Testis (tissue), 2 donors: ENCODE measurements at regions not wholly inside any gene's neighbourhood (a gene's known extent, or its start where the extent isn't known, plus 50 kb on each side); places are given as distances from the start of the nearest gene placed in this dataset.

Experiments used
- DNase-seq: peaks from one replicate; pipeline ENCODE4 v3.0.0-alpha.2; 2019
- H3K27ac ChIP-seq, 2 donors: fragments of 200-600 bp; sonication (generic); one replicate each; pipeline ENCODE4 v1.5.1; 2019
- H3K27me3 ChIP-seq: fragments of 200-600 bp; sonication (generic); one replicate; pipeline ENCODE4 v1.5.1; 2019
- H3K36me3 ChIP-seq: fragments of 200-600 bp; sonication (generic); one replicate; pipeline ENCODE4 v1.5.1; 2017; ENCODE audit warnings: low read depth; ENCODE audit errors: missing control alignments
- H3K4me1 ChIP-seq: fragments of 200-600 bp; sonication (generic); one replicate; pipeline ENCODE4 v1.5.1; 2019
- H3K4me3 ChIP-seq, 2 donors: fragments of 200-600 bp; sonication (generic); one replicate each; pipeline ENCODE4 v1.5.1; 2017 to 2019
- H3K9me3 ChIP-seq: fragments of 200-600 bp; sonication (generic); one replicate; pipeline ENCODE4 v1.5.1; 2017
- CTCF ChIP-seq, 3 experiments: fragments of 450-650 bp in 2 of 3; fragments of 200-600 bp in 1 of 3; sonication (generic) in 1 of 3; IDR thresholded peaks; one replicate each; pipeline ENCODE4 v1.5.1; 2016 to 2019; ENCODE audit warnings: antibody characterized with exemption in 3 of 3, mild to moderate bottlenecking in 2 of 3, moderate library complexity in 1 of 3
- POLR2A ChIP-seq: fragments of 450-650 bp; IDR thresholded peaks from one replicate; pipeline ENCODE4 v1.6.1; 2017; ENCODE audit warnings: antibody characterized with exemption, mild to moderate bottlenecking, moderate library complexity
- WGBS, 2 donors: methylation state at CpG; one replicate each; pipeline ENCODE4 v1.1.5; 2018; 5-methylcytosine and 5-hydroxymethylcytosine counted together
- intact Hi-C: fragments of 100-400 bp; cut with DNase I; formaldehyde crosslinking; loops from one replicate; pipeline ENCODE4 v1.15.1; 2023; ENCODE audit warnings: low total_unique reads

- WGBS, 2 donors: 30 to 37% methylated on average over 14 of the region's 14 CpGs
- Histone ChIP-seq H3K27me3 (no peaks in the 10 kb centered on the region), H3K4me1 (no peaks in the 10 kb centered on the region), H3K9me3 (no peaks in the 10 kb centered on the region), H3K36me3 (no peaks in the 10 kb centered on the region), H3K4me3 (no peak overlapping the region), H3K27ac (no peak overlapping the region)
- intact Hi-C loops: no loop called here
- TF ChIP-seq POLR2A: no peak
- peak in 2 of 3 experiments; percentile 38 to 39 for TF ChIP-seq CTCF (IDR thresholded peaks at IDR 0.05)
- peak; percentile 76 for DNase-seq
Measured at GRCh38 chr10:111756217-111757061, 427.1 kb downstream of the GPAM start.

- DNase-seq: no peak
- Histone ChIP-seq H3K27ac (no peak overlapping the region), H3K9me3 (no peaks in the 10 kb centered on the region), H3K4me3 (no peak overlapping the region), H3K36me3 (no peaks in the 10 kb centered on the region), H3K27me3 (no peaks in the 10 kb centered on the region), H3K4me1 (no peaks in the 10 kb centered on the region)
- intact Hi-C loops: no loop called here
- TF ChIP-seq POLR2A (no peak), CTCF (IDR thresholded peaks at IDR 0.05) (no peak)
- WGBS, 2 donors: 88 to 89% methylated on average over 3 of the region's 3 CpGs
Measured at GRCh38 chr10:111758593-111758992, 425.0 kb downstream of the GPAM start.

GRCh38 chr10:111762114-111762513 lies 421.5 kb downstream of the GPAM start:
- 89 to 90% methylated on average over 4 of the region's 4 CpGs for WGBS, 2 donors

GRCh38 chr10:111765216-111765615 lies 418.3 kb downstream of the GPAM start:
- no peaks in the 10 kb centered on the region for H3K27me3 ChIP-seq
- H3K4me1 ChIP-seq: no peaks in the 10 kb centered on the region
- H3K27ac ChIP-seq: no peak overlapping the region
- TF ChIP-seq POLR2A (no peak), CTCF (IDR thresholded peaks at IDR 0.05) (no peak)
- no peaks in the 10 kb centered on the region for H3K36me3 ChIP-seq
- DNase-seq: no peak
- H3K4me3 ChIP-seq: no peak overlapping the region
- intact Hi-C loops: no loop called here
- 80 to 87% methylated on average over 2 of the region's 2 CpGs for WGBS, 2 donors
- no peaks in the 10 kb centered on the region for H3K9me3 ChIP-seq

More at GRCh38 chr10:111762114-111762513, 421.5 kb downstream of the GPAM start:
- no peak overlapping the region for H3K4me3 ChIP-seq
- H3K27ac ChIP-seq: no peak overlapping the region
- no peaks in the 10 kb centered on the region for H3K9me3 ChIP-seq
- H3K4me1 ChIP-seq: no peaks in the 10 kb centered on the region
- TF ChIP-seq CTCF (IDR thresholded peaks at IDR 0.05): no peak
- no peak for TF ChIP-seq POLR2A
- H3K36me3 ChIP-seq: no peaks in the 10 kb centered on the region
- intact Hi-C loops: no loop called here
- no peak for DNase-seq
- H3K27me3 ChIP-seq: no peaks in the 10 kb centered on the region

GRCh38 chr10:111766464-111766863 lies 417.1 kb downstream of the GPAM start:
- Histone ChIP-seq H3K27me3 (no peaks in the 10 kb centered on the region), H3K27ac (no peak overlapping the region), H3K36me3 (no peaks in the 10 kb centered on the region), H3K9me3 (no peaks in the 10 kb centered on the region), H3K4me1 (no peaks in the 10 kb centered on the region), H3K4me3 (no peak overlapping the region)
- no peak for DNase-seq
- WGBS, 2 donors: 53 to 73% methylated on average over 3 of the region's 3 CpGs
- TF ChIP-seq CTCF (IDR thresholded peaks at IDR 0.05) (no peak), POLR2A (no peak)
- intact Hi-C loops: no loop called here
